ENCODE measurements at regions not wholly inside any gene's neighbourhood (a gene's known extent, or its start where the extent isn't known, plus 50 kb on each side); places are given as distances from the start of the nearest gene placed in this dataset.

DNA sequence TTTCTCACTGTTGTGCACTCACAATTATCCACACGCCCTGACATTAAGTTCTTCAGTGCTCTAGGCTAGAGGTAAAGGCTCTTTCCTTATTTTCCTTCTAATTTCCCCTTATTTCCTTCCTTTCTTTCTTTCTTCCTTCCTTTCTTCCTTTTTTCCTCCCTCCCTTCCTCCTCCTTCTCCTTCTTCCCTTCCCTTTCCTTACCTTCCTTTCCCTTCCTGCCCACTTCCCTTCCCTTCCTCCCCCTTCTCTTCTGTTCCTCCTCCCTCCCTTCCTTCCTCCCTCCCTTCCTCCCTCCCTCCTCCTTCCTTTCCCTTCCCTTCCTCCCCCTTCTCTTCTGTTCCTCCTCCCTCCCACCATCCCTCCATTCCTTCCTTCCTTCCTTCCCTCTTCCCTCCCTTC is 317.0 kb upstream of the IRX1 start:
- Mint-ChIP-seq H3K4me1 (no peaks in the 10 kb centered on the region), H3K4me3 (no peak overlapping the region), H3K9me3 (ENCODE audit: insufficient read depth) (peaks cover 2% of the 10 kb centered on the region), H3K27me3 (no peaks in the 10 kb centered on the region), H3K27ac (no peak overlapping the region)
- ChIA-PET CTCF (no interaction called here), POLR2A (no interaction called here)
- no peak overlapping the region for H3K4me2 ChIP-seq (replicated peaks; ENCODE audit: low read depth, low read length, poor library complexity, severe bottlenecking)
- no peak for DNase-seq
- TF ChIP-seq, protein P1, sequence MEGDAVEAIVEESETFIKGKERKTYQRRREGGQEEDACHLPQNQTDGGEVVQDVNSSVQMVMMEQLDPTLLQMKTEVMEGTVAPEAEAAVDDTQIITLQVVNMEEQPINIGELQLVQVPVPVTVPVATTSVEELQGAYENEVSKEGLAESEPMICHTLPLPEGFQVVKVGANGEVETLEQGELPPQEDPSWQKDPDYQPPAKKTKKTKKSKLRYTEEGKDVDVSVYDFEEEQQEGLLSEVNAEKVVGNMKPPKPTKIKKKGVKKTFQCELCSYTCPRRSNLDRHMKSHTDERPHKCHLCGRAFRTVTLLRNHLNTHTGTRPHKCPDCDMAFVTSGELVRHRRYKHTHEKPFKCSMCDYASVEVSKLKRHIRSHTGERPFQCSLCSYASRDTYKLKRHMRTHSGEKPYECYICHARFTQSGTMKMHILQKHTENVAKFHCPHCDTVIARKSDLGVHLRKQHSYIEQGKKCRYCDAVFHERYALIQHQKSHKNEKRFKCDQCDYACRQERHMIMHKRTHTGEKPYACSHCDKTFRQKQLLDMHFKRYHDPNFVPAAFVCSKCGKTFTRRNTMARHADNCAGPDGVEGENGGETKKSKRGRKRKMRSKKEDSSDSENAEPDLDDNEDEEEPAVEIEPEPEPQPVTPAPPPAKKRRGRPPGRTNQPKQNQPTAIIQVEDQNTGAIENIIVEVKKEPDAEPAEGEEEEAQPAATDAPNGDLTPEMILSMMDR (IDR thresholded peaks at IDR 0.05), result no peak
- TF ChIP-seq EZH2 (IDR thresholded peaks at IDR 0.05; ENCODE audit: borderline replicate concordance, insufficient read depth, low read depth, low read length, poor library complexity, severe bottlenecking), result no peak
- H2AFZ ChIP-seq (ENCODE audit: insufficient read depth, low read depth, low read length, poor library complexity, severe bottlenecking), result no peak overlapping the region
- no peak overlapping the region for H3K4me3 ChIP-seq (ENCODE audit: control extremely low read depth in 1 of 5, extremely low read depth in 1 of 5, insufficient read depth in 1 of 5, low read depth in 2 of 5, low read length in 4 of 5)
- H3K9ac ChIP-seq (ENCODE audit: low read length), result no peak overlapping the region
- 78% methylated on average over 1 of the region's 1 CpG for WGBS (ENCODE audit: insufficient coverage)
- intact Hi-C loops (cut with micrococcal nuclease), result no loop called here
- H3K36me3 ChIP-seq (replicated peaks in 1 of 2; ENCODE audit: control extremely low read depth in 1 of 2, control insufficient read depth in 1 of 2, extremely low read depth in 1 of 2, insufficient read depth in 2 of 2, low read length in 1 of 2), result no peaks in the 10 kb centered on the region
- H3K27ac ChIP-seq (ENCODE audit: low read length in 2 of 2), result no peak overlapping the region
- no peaks in the 10 kb centered on the region for H3K27me3 ChIP-seq (replicated peaks in 1 of 4; ENCODE audit: control extremely low read depth in 1 of 4, control insufficient read depth in 3 of 4, insufficient read depth in 4 of 4, low read length in 3 of 4)
- no peaks in the 10 kb centered on the region for H3K4me1 ChIP-seq (ENCODE audit: control insufficient read depth in 2 of 2, insufficient read depth in 2 of 2, low read length in 2 of 2)
- no peak for ATAC-seq (ENCODE audit: low read depth)
- no peaks in the 10 kb centered on the region for H3K79me2 ChIP-seq (ENCODE audit: control insufficient read depth, insufficient read depth, low read length)
- peaks cover 0 to 47% (median 0%) of the 10 kb centered on the region in 3 donors for H3K9me3 ChIP-seq (ENCODE audit: control extremely low read depth in 1 of 3, control insufficient read depth in 2 of 3, insufficient read depth in 1 of 3, low read length in 2 of 3)
- no peaks in the 10 kb centered on the region for H4K20me1 ChIP-seq (ENCODE audit: control insufficient read depth, insufficient read depth, low read length, poor library complexity, severe bottlenecking)

DNA sequence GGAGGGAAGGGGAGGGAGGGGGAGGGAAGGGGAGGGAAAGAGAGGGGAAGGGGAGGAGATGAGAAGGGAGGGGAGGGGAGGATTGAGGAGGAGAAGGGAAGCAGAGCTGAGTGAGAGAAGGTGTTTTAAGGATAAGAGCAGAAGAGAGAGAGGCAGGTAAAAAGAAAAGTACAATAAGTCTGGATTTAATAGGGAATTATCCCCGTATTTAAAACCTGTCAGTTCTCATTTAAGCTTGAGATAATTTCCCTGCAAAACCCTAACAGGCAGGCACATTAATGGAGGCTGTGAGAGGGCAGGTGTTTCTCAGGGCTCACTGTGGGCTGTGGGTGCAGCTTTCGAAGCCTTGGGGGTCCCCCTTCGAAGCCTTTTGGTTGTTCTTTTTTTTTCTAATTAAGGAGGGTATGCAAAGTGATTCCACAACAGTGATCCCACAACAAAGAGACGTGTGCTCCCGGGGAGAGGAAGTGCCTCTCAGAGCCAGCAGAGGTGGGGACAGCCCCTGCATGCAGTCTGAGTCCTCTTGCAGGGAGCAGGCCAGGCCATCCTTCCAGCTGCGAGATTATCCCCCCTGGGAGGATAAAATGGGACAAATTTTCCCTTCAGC is 317.9 kb upstream of the IRX1 start:
- no peak overlapping the region for H3K27ac Mint-ChIP-seq
- no peaks in the 10 kb centered on the region for H3K4me1 ChIP-seq (ENCODE audit: control insufficient read depth in 2 of 2, insufficient read depth in 2 of 2, low read length in 2 of 2)
- TF ChIP-seq, protein P1 (IDR thresholded peaks at IDR 0.05), result no peak
- TF ChIP-seq EZH2 (IDR thresholded peaks at IDR 0.05; ENCODE audit: borderline replicate concordance, insufficient read depth, low read depth, low read length, poor library complexity, severe bottlenecking), result no peak
- peaks cover 2% of the 10 kb centered on the region for H3K9me3 Mint-ChIP-seq (ENCODE audit: insufficient read depth)
- no peak overlapping the region for H3K27ac ChIP-seq (ENCODE audit: low read length in 2 of 2)
- H3K27me3 Mint-ChIP-seq, result no peaks in the 10 kb centered on the region
- H3K4me2 ChIP-seq (replicated peaks; ENCODE audit: low read depth, low read length, poor library complexity, severe bottlenecking), result no peak overlapping the region
- intact Hi-C loops (cut with micrococcal nuclease), result no loop called here
- H3K4me1 Mint-ChIP-seq, result no peaks in the 10 kb centered on the region
- H3K4me3 ChIP-seq (ENCODE audit: control extremely low read depth in 1 of 5, extremely low read depth in 1 of 5, insufficient read depth in 1 of 5, low read depth in 2 of 5, low read length in 4 of 5), result no peak overlapping the region
- H2AFZ ChIP-seq (ENCODE audit: insufficient read depth, low read depth, low read length, poor library complexity, severe bottlenecking), result no peak overlapping the region
- H3K79me2 ChIP-seq (ENCODE audit: control insufficient read depth, insufficient read depth, low read length), result no peaks in the 10 kb centered on the region
- DNase-seq (no peak), ATAC-seq (ENCODE audit: low read depth) (no peak)
- H3K9me3 ChIP-seq (ENCODE audit: control extremely low read depth in 1 of 3, control insufficient read depth in 2 of 3, insufficient read depth in 1 of 3, low read length in 2 of 3), result peaks cover 0 to 47% (median 0%) of the 10 kb centered on the region in 3 donors
- no peaks in the 10 kb centered on the region for H3K36me3 ChIP-seq (replicated peaks in 1 of 2; ENCODE audit: control extremely low read depth in 1 of 2, control insufficient read depth in 1 of 2, extremely low read depth in 1 of 2, insufficient read depth in 2 of 2, low read length in 1 of 2)
- no peak overlapping the region for H3K9ac ChIP-seq (ENCODE audit: low read length)
- POLR2A ChIA-PET, result no interaction called here
- H3K27me3 ChIP-seq (replicated peaks in 1 of 4; ENCODE audit: control extremely low read depth in 1 of 4, control insufficient read depth in 3 of 4, insufficient read depth in 4 of 4, low read length in 3 of 4), result no peaks in the 10 kb centered on the region
- 0% methylated on average over 3 of the region's 6 CpGs for WGBS (ENCODE audit: insufficient coverage)
- no peaks in the 10 kb centered on the region for H4K20me1 ChIP-seq (ENCODE audit: control insufficient read depth, insufficient read depth, low read length, poor library complexity, severe bottlenecking)
- CTCF ChIA-PET, result no interaction called here
- no peak overlapping the region for H3K4me3 Mint-ChIP-seq
